ENCODE measurements at regions not wholly inside any gene's neighbourhood (a gene's known extent, or its start where the extent isn't known, plus 50 kb on each side); places are given as distances from the start of the nearest gene placed in this dataset.

DNA sequence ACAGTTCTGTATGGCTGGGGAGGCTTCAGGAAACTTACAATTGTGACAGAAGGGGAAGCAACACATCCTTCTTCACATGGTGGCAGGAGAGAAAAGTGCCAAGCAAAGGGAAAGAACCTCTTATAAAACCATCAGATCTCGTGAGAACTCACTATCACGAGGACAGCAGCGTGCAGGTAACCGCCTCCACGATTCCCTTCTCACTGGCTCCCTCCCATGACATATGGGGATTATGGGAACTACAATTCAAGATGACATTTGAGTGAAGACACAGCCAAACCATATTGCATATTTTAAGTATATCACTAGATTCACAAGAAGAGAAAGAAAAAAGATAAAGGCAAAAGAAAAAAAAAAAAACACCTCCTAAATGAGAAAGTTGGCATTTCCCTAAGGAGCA lies 431.9 kb upstream of the RGS17 start:
- ATAC-seq (no peak), DNase-seq (no peak)
- intact Hi-C loops (cut with DNase I) = no loop called here
- Histone ChIP-seq H3K4me3 (no peak overlapping the region), H3K4me1 (no peaks in the 10 kb centered on the region), H3K27ac (no peak overlapping the region), H3K27me3 (no peaks in the 10 kb centered on the region), H3K36me3 (no peaks in the 10 kb centered on the region), H3K9me3 (no peaks in the 10 kb centered on the region)
- 80% methylated on average over 4 of the region's 5 CpGs for WGBS (ENCODE audit: insufficient coverage, low coverage, low lambda C conversion rate, missing lambda C conversion rate)
- no peak for TF ChIP-seq POLR2A (IDR thresholded peaks at IDR 0.05)
- TF ChIP-seq, protein P1, sequence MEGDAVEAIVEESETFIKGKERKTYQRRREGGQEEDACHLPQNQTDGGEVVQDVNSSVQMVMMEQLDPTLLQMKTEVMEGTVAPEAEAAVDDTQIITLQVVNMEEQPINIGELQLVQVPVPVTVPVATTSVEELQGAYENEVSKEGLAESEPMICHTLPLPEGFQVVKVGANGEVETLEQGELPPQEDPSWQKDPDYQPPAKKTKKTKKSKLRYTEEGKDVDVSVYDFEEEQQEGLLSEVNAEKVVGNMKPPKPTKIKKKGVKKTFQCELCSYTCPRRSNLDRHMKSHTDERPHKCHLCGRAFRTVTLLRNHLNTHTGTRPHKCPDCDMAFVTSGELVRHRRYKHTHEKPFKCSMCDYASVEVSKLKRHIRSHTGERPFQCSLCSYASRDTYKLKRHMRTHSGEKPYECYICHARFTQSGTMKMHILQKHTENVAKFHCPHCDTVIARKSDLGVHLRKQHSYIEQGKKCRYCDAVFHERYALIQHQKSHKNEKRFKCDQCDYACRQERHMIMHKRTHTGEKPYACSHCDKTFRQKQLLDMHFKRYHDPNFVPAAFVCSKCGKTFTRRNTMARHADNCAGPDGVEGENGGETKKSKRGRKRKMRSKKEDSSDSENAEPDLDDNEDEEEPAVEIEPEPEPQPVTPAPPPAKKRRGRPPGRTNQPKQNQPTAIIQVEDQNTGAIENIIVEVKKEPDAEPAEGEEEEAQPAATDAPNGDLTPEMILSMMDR (IDR thresholded peaks at IDR 0.05) = no peak

DNA sequence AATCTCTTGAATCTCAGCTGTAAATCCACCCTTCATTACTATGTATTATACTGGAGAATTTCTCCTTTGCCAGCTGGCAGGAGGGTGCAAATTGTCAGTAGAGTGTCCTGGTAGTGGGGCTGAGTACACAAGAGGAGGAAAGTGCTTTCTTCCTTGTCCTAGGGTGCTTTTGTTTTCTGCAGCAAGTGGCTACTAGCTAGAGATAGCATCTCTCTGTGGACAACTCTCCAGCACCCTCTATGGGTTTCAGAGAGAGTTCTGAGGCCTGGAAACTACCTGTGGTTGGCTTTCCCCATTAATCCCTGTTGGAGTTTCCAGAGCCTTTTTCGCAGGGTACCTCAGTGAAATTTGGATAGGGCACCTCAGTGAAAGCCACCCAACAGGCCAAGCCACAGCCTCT lies 422.5 kb upstream of the RGS17 start:
- WGBS (ENCODE audit: insufficient coverage, low coverage, low lambda C conversion rate, missing lambda C conversion rate) = 71% methylated on average over 1 of the region's 1 CpG
- DNase-seq = no peak
- H3K4me3 ChIP-seq = no peak overlapping the region
- intact Hi-C loops (cut with DNase I) = no loop called here
- H3K9me3 ChIP-seq = no peaks in the 10 kb centered on the region
- TF ChIP-seq POLR2A (IDR thresholded peaks at IDR 0.05) = no peak
- TF ChIP-seq, protein P1 (IDR thresholded peaks at IDR 0.05) = no peak
- no peak overlapping the region for H3K27ac ChIP-seq
- ATAC-seq = no peak
- H3K4me1 ChIP-seq = no peaks in the 10 kb centered on the region
- H3K27me3 ChIP-seq = no peaks in the 10 kb centered on the region
- H3K36me3 ChIP-seq = no peaks in the 10 kb centered on the region

DNA sequence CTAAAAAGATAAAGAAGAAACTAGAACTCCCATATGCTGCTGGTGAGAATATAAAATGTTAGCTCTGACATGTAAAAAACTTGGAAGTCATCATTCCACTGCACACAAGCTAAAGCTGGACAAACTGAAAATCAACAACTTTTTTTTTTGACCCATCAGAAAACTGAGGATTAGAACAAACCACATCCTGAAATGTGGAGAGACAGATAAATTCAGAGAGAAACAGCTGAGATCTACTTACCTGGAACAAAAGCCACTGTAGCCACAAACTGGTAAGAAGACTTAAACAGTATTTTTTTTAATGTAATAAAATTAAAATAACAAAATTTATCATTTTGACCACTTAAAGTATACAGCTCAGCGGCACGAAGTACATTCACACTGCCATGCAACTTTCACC lies 408.5 kb upstream of the RGS17 start:
- no peak overlapping the region for H3K4me3 ChIP-seq
- intact Hi-C loops (cut with DNase I) = no loop called here
- H3K36me3 ChIP-seq = no peaks in the 10 kb centered on the region
- no peak for ATAC-seq
- WGBS (ENCODE audit: insufficient coverage, low coverage, low lambda C conversion rate, missing lambda C conversion rate) = 27% methylated on average over 2 of the region's 2 CpGs
- no peaks in the 10 kb centered on the region for H3K27me3 ChIP-seq
- no peak overlapping the region for H3K27ac ChIP-seq
- DNase-seq = no peak
- no peaks in the 10 kb centered on the region for H3K9me3 ChIP-seq
- TF ChIP-seq, protein P1 (IDR thresholded peaks at IDR 0.05) = no peak
- no peak for TF ChIP-seq POLR2A (IDR thresholded peaks at IDR 0.05)
- H3K4me1 ChIP-seq = no peaks in the 10 kb centered on the region

DNA sequence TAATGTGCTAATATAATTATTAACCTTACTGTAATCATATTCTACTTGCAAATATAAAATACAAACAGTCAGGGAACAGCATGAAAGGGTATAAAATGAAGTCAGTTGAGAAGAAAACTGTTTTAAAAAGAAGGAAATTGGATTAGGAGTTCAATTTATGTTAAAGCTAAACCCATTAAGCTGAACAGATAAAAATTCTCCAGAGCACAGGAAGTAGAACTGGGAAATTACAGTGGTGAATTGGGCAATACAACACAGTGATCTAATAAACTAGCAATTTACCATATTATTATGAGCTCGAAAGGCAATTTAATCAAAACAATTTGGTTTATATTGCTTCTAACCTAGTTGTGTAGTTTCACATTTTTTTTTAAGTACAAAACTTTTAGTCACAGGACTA lies 407.4 kb upstream of the RGS17 start:
- WGBS (ENCODE audit: insufficient coverage, low coverage, low lambda C conversion rate, missing lambda C conversion rate) = 14% methylated on average over 1 of the region's 1 CpG
- no peak overlapping the region for H3K27ac ChIP-seq
- no peaks in the 10 kb centered on the region for H3K27me3 ChIP-seq

More for the DNA sequence above, 407.4 kb upstream of the RGS17 start:
- intact Hi-C loops (cut with DNase I) = no loop called here
- no peaks in the 10 kb centered on the region for H3K9me3 ChIP-seq
- no peak for TF ChIP-seq POLR2A (IDR thresholded peaks at IDR 0.05)
- TF ChIP-seq, protein P1 (IDR thresholded peaks at IDR 0.05) = no peak
- H3K4me1 ChIP-seq = no peaks in the 10 kb centered on the region
- H3K36me3 ChIP-seq = no peaks in the 10 kb centered on the region
- no peak overlapping the region for H3K4me3 ChIP-seq
- DNase-seq (no peak), ATAC-seq (no peak)

All from right lobe of liver (tissue), 6 donors.